ENCODE measurements at regions not wholly inside any gene's neighbourhood (a gene's known extent, or its start where the extent isn't known, plus 50 kb on each side); places are given as distances from the start of the nearest gene placed in this dataset.

- no peak overlapping the region for H3K4me3 Mint-ChIP-seq
- no peaks in the 10 kb centered on the region for H3K27me3 Mint-ChIP-seq
- H3K4me1 ChIP-seq (ENCODE audit: insufficient read depth, low read length): peaks cover 5% of the 10 kb centered on the region
- intact Hi-C loops (cut with DNase I, micrococcal nuclease): loop anchor here in 1 of 2 experiments (10.0 kb wide), 1 partner anchor 223 kb away; no protein-coding TSS in a partner anchor
- no peak overlapping the region for H3K27ac ChIP-seq (ENCODE audit: low read depth in 1 of 2, low read length in 2 of 2)
- H3K36me3 Mint-ChIP-seq (ENCODE audit: low read depth): no peaks in the 10 kb centered on the region
- no peaks in the 10 kb centered on the region for H3K9me3 ChIP-seq (ENCODE audit: control insufficient read depth in 1 of 2, insufficient read depth in 1 of 2, low read length in 2 of 2)
- no peak overlapping the region for H3K27ac Mint-ChIP-seq
- DNase-seq (no peak), ATAC-seq (ENCODE audit: poor library complexity) (no peak)
- H3K4me1 Mint-ChIP-seq (ENCODE audit: low read depth): peaks cover 9% of the 10 kb centered on the region
- CTCF ChIA-PET: no interaction called here
- H3K9me3 Mint-ChIP-seq: no peaks in the 10 kb centered on the region
- no peaks in the 10 kb centered on the region for H3K27me3 ChIP-seq (ENCODE audit: control insufficient read depth in 1 of 2, insufficient read depth in 2 of 2, low read length in 2 of 2)
- H3K4me3 ChIP-seq (ENCODE audit: low read length): no peak overlapping the region
- POLR2A ChIA-PET: interaction anchor here (2.0 kb wide), 1 partner anchor 8 kb away, joined by 4 read pairs; no protein-coding TSS in a partner anchor
- TF ChIP-seq CTCF (IDR thresholded peaks at IDR 0.05): no peak
- no peaks in the 10 kb centered on the region for H3K36me3 ChIP-seq (ENCODE audit: insufficient read depth, low read length)
Observed at GRCh38 chr5:56471707-56472106, 238.6 kb upstream of the ANKRD55 start.

GRCh38 chr5:56470007-56470406, 236.9 kb upstream of the ANKRD55 start:
- Mint-ChIP-seq H3K9me3 (no peaks in the 10 kb centered on the region), H3K27me3 (no peaks in the 10 kb centered on the region), H3K36me3 (ENCODE audit: low read depth) (no peaks in the 10 kb centered on the region), H3K27ac (no peak overlapping the region), H3K4me3 (no peak overlapping the region), H3K4me1 (ENCODE audit: low read depth) (no peaks in the 10 kb centered on the region)
- ATAC-seq (ENCODE audit: poor library complexity) (no peak), DNase-seq (no peak)
- Histone ChIP-seq H3K9me3 (ENCODE audit: control insufficient read depth in 1 of 2, insufficient read depth in 1 of 2, low read length in 2 of 2) (no peaks in the 10 kb centered on the region), H3K27ac (ENCODE audit: low read depth in 1 of 2, low read length in 2 of 2) (no peak overlapping the region), H3K4me3 (ENCODE audit: low read length) (no peak overlapping the region), H3K4me1 (ENCODE audit: insufficient read depth, low read length) (no peaks in the 10 kb centered on the region), H3K36me3 (ENCODE audit: insufficient read depth, low read length) (no peaks in the 10 kb centered on the region), H3K27me3 (ENCODE audit: control insufficient read depth in 1 of 2, insufficient read depth in 2 of 2, low read length in 2 of 2) (no peaks in the 10 kb centered on the region)
- POLR2A ChIA-PET: interaction anchor here (0.7 to 1.0 kb wide), 2 partner anchors 10 to 57 kb away, joined by 3 to 4 read pairs; no protein-coding TSS in a partner anchor
- CTCF ChIA-PET: no interaction called here
- intact Hi-C loops (cut with DNase I, micrococcal nuclease): loop anchor here in 1 of 2 experiments (10.0 kb wide), 1 partner anchor 225 kb away; no protein-coding TSS in a partner anchor
- no peak for TF ChIP-seq CTCF (IDR thresholded peaks at IDR 0.05)

GRCh38 chr5:56468277-56468676, 235.1 kb upstream of the ANKRD55 start:
- CTCF ChIA-PET: interaction anchor here (1.2 kb wide), 1 partner anchor 9 kb away, joined by 3 read pairs; no protein-coding TSS in a partner anchor
- Mint-ChIP-seq H3K4me3 (no peak overlapping the region), H3K9me3 (no peaks in the 10 kb centered on the region), H3K4me1 (ENCODE audit: low read depth) (no peaks in the 10 kb centered on the region), H3K27ac (no peak overlapping the region), H3K27me3 (no peaks in the 10 kb centered on the region), H3K36me3 (ENCODE audit: low read depth) (no peaks in the 10 kb centered on the region)
- no peak for DNase-seq
- H3K4me1 ChIP-seq (ENCODE audit: insufficient read depth, low read length): no peaks in the 10 kb centered on the region
- no peak for ATAC-seq (ENCODE audit: poor library complexity)
- no peak overlapping the region for H3K4me3 ChIP-seq (ENCODE audit: low read length)
- H3K27me3 ChIP-seq (ENCODE audit: control insufficient read depth in 1 of 2, insufficient read depth in 2 of 2, low read length in 2 of 2): no peaks in the 10 kb centered on the region
- intact Hi-C loops (cut with DNase I, micrococcal nuclease): no loop called here
- POLR2A ChIA-PET: interaction anchor here (1.2 kb wide), 1 partner anchor 9 kb away, joined by 3 read pairs; no protein-coding TSS in a partner anchor
- no peaks in the 10 kb centered on the region for H3K9me3 ChIP-seq (ENCODE audit: control insufficient read depth in 1 of 2, insufficient read depth in 1 of 2, low read length in 2 of 2)
- no peak for TF ChIP-seq CTCF (IDR thresholded peaks at IDR 0.05)
- H3K27ac ChIP-seq (ENCODE audit: low read depth in 1 of 2, low read length in 2 of 2): no peak overlapping the region
- H3K36me3 ChIP-seq (ENCODE audit: insufficient read depth, low read length): no peaks in the 10 kb centered on the region

Data from CD4-positive, alpha-beta T cell (primary cell).